Trophoblast cell (in vitro differentiated cells and primary cell): ENCODE measurements at regions not wholly inside any gene's neighbourhood (a gene's known extent, or its start where the extent isn't known, plus 50 kb on each side); places are given as distances from the start of the nearest gene placed in this dataset.

Experiments used
- DNase-seq, 2 donors: peaks; one replicate each; pipeline ENCODE4 v3.0.0-alpha.2; 2016
- H2AFZ ChIP-seq: 2 replicates; pipeline ENCODE4 v1.6.1; 2013; ENCODE audit warnings: low read length, moderate library complexity, mild to moderate bottlenecking; ENCODE audit not compliant: insufficient read depth, poor library complexity
- H2AK5ac ChIP-seq: 2 replicates; pipeline ENCODE4 v1.6.1; 2013; ENCODE audit warnings: mild to moderate bottlenecking, low read length
- H2BK120ac ChIP-seq: 2 replicates; pipeline ENCODE4 v1.6.1; 2013; ENCODE audit warnings: low read length, mild to moderate bottlenecking, moderate library complexity; ENCODE audit not compliant: insufficient read depth, poor library complexity
- H2BK12ac ChIP-seq: 2 replicates; pipeline ENCODE4 v1.6.1; 2013; ENCODE audit warnings: mild to moderate bottlenecking, low read length, moderate library complexity
- H2BK5ac ChIP-seq: 2 replicates; pipeline ENCODE4 v1.6.1; 2013; ENCODE audit warnings: low read length, low read depth, moderate library complexity, mild to moderate bottlenecking; ENCODE audit not compliant: poor library complexity
- H3K14ac ChIP-seq: 2 replicates; pipeline ENCODE4 v1.6.1; 2013; ENCODE audit warnings: mild to moderate bottlenecking, low read length
- H3K18ac ChIP-seq: 2 replicates; pipeline ENCODE4 v1.6.1; 2013; ENCODE audit warnings: mild to moderate bottlenecking, low read length
- H3K23ac ChIP-seq: 2 replicates; pipeline ENCODE4 v1.6.1; 2013; ENCODE audit warnings: low read length
- H3K27ac ChIP-seq: 2 replicates; pipeline ENCODE4 v1.5.1; 2013; ENCODE audit warnings: low read depth, mild to moderate bottlenecking, inconsistent platforms, low read length, moderate library complexity
- H3K27me3 ChIP-seq: 2 replicates; pipeline ENCODE4 v1.6.1; 2013; ENCODE audit warnings: inconsistent platforms, mild to moderate bottlenecking, low read length, moderate library complexity; ENCODE audit not compliant: insufficient read depth
- H3K36me3 ChIP-seq, 2 experiments: 1 replicate in 1 of 2; 2 replicates in 1 of 2; pipeline ENCODE4 v1.6.1; 2013; ENCODE audit warnings: low read length in 2 of 2, mild to moderate bottlenecking in 2 of 2, moderate library complexity in 1 of 2; ENCODE audit not compliant: insufficient read depth in 2 of 2, control insufficient read depth in 1 of 2
- H3K4ac ChIP-seq: 2 replicates; pipeline ENCODE4 v1.6.1; 2013; ENCODE audit warnings: low read depth, mild to moderate bottlenecking, low read length, moderate library complexity
- H3K4me1 ChIP-seq, 2 experiments: 1 replicate in 1 of 2; 2 replicates in 1 of 2; pipeline ENCODE4 v1.6.1; 2013; ENCODE audit warnings: low read length in 2 of 2, mild to moderate bottlenecking in 2 of 2, moderate library complexity in 1 of 2; ENCODE audit not compliant: insufficient read depth in 2 of 2, control insufficient read depth in 1 of 2
- H3K4me2 ChIP-seq: 2 replicates; pipeline ENCODE4 v1.6.1; 2013; ENCODE audit warnings: inconsistent platforms, mild to moderate bottlenecking, low read length, moderate library complexity
- H3K4me3 ChIP-seq: 2 replicates; pipeline ENCODE4 v1.5.1; 2013; ENCODE audit warnings: mild to moderate bottlenecking, low read depth, low read length, inconsistent platforms
- H3K79me1 ChIP-seq: one replicate; pipeline ENCODE4 v1.6.1; 2013; ENCODE audit warnings: low read length
- H3K79me2 ChIP-seq: 2 replicates; pipeline ENCODE4 v1.6.1; 2013; ENCODE audit warnings: low read length, mild to moderate bottlenecking; ENCODE audit not compliant: control insufficient read depth, insufficient read depth, poor library complexity
- H3K9ac ChIP-seq: 2 replicates; pipeline ENCODE4 v1.6.1; 2013; ENCODE audit warnings: mild to moderate bottlenecking, low read length
- H3K9me3 ChIP-seq: 2 replicates; pipeline ENCODE4 v1.6.1; 2013; ENCODE audit warnings: low read depth, mild to moderate bottlenecking, control low read depth, inconsistent platforms, low read length; ENCODE audit not compliant: insufficient read depth
- H4K12ac ChIP-seq: 2 replicates; pipeline ENCODE4 v1.6.1; 2013; ENCODE audit warnings: low read depth, mild to moderate bottlenecking, low read length, moderate library complexity
- H4K8ac ChIP-seq: 2 replicates; pipeline ENCODE4 v1.6.1; 2013; ENCODE audit warnings: low read depth, mild to moderate bottlenecking, low read length, moderate library complexity
- H4K91ac ChIP-seq: one replicate; pipeline ENCODE4 v1.6.1; 2013; ENCODE audit warnings: low read depth, mild to moderate bottlenecking, low read length, moderate library complexity
- WGBS: extraction: QIAGEN DNeasy Blood & Tissue Kit; methylation state at CpG from one replicate; pipeline ENCODE4 v1.1.7; 2013; ENCODE audit warnings: missing lambda C conversion rate; ENCODE audit not compliant: insufficient read length, insufficient coverage; ENCODE audit errors: extremely low coverage; 5-methylcytosine and 5-hydroxymethylcytosine counted together

DNA sequence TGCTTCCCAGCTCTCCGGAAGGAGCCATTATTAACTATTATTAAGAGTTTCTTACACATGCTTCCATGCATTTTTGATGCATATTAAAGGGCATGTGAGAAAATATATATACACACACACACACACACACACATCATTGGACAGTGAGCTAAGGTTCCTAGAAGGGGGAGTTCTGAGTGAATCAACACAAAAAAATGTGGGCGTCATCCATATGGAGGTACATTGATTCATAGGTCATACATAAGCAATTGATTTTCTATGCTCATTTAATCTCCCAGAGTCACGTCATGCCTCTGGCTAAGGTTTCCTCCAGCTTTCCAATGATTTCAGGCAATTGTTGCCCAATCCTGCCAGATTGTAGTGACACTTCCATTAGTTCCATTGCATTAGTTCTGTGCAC, 269.4 kb downstream of the DNAJB9 start:
- Histone ChIP-seq H3K4ac (no peak overlapping the region), H3K79me1 (no peaks in the 10 kb centered on the region), H3K14ac (no peak overlapping the region), H2AFZ (no peak overlapping the region), H4K91ac (no peak overlapping the region), H3K9me3 (no peaks in the 10 kb centered on the region), H3K18ac (no peak overlapping the region), H3K4me3 (no peak overlapping the region), H3K79me2 (no peaks in the 10 kb centered on the region), H2BK12ac (no peak overlapping the region), H3K9ac (no peak overlapping the region), H2BK5ac (no peak overlapping the region), H3K36me3 (no peaks in the 10 kb centered on the region), H2BK120ac (no peak overlapping the region), H4K12ac (no peak overlapping the region), H3K4me2 (no peak overlapping the region), H3K27ac (no peak overlapping the region), H2AK5ac (no peak overlapping the region), H3K4me1 (no peaks in the 10 kb centered on the region), H3K23ac (no peak overlapping the region), H4K8ac (no peak overlapping the region), H3K27me3 (no peaks in the 10 kb centered on the region)
- no peak for DNase-seq
- no CpG with 5 or more reads among the region's 3 CpGs for WGBS

DNA sequence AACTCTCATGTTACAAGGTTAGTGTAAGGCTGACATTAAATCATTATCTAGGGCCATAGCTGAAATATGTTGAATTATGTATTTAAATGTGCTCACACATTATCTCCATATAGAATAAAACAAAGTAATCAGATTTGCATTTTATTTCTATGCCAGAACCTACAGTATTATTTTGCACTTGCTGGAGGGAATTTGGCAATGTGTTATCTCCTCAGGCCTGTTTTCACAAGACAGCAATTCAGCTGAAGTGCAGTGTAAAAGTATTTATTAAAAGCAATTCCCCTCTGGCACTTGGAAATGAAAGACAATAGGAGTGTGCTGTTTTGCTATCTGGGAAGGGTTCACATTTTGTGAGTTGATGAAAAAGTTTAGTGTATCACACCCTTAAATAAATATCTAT, 276.3 kb downstream of the DNAJB9 start:
- Histone ChIP-seq H3K27me3 (no peaks in the 10 kb centered on the region), H3K9ac (no peak overlapping the region), H2AFZ (no peak overlapping the region), H3K79me2 (no peaks in the 10 kb centered on the region), H3K27ac (no peak overlapping the region), H2AK5ac (no peak overlapping the region), H3K4me3 (no peak overlapping the region), H3K14ac (no peak overlapping the region), H4K91ac (no peak overlapping the region), H4K8ac (no peak overlapping the region), H2BK5ac (no peak overlapping the region), H3K18ac (no peak overlapping the region), H4K12ac (no peak overlapping the region), H3K4ac (no peak overlapping the region), H3K4me2 (no peak overlapping the region), H3K4me1 (peaks cover 2 to 5% of the 10 kb centered on the region in 2 experiments), H2BK12ac (no peak overlapping the region), H3K79me1 (no peaks in the 10 kb centered on the region), H3K23ac (no peak overlapping the region), H3K9me3 (no peaks in the 10 kb centered on the region), H3K36me3 (no peaks in the 10 kb centered on the region), H2BK120ac (no peak overlapping the region)
- no peak for DNase-seq

DNA sequence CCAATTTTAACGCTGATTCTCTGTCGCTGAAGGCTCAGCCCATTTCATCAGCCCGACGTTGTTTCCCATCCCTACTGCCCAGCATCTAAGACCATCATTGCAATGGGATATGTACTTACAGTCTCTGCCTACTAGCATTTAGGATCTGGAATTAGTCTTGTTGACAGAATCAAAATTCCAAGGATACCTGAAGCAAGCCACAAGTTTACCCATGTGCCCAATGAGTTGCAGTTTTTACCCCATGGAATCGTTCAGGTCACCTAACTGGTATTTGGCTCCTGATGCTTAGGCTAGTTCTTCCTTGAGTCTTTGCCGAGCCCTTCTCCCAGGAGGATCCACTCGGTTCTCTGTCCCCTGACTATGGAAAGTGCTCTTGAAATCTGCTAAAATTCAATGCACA, 276.8 kb downstream of the DNAJB9 start:
- Histone ChIP-seq H3K14ac (no peak overlapping the region), H3K27ac (no peak overlapping the region)

GRCh38 chr7:108848486-108848885, 278.8 kb downstream of the DNAJB9 start:
- no peaks in the 10 kb centered on the region for H3K27me3 ChIP-seq
- H3K18ac ChIP-seq = no peak overlapping the region
- no peak overlapping the region for H2BK120ac ChIP-seq
- H3K79me1 ChIP-seq = no peaks in the 10 kb centered on the region
- H3K4me3 ChIP-seq = no peak overlapping the region
- H4K12ac ChIP-seq = no peak overlapping the region
- H3K36me3 ChIP-seq = no peaks in the 10 kb centered on the region
- H3K27ac ChIP-seq = no peak overlapping the region
- H2BK5ac ChIP-seq = no peak overlapping the region
- no peak overlapping the region for H2AK5ac ChIP-seq
- H3K4me1 ChIP-seq = peaks cover 2 to 5% of the 10 kb centered on the region in 2 experiments
- no peak overlapping the region for H4K8ac ChIP-seq
- no peaks in the 10 kb centered on the region for H3K9me3 ChIP-seq
- no peak overlapping the region for H3K4me2 ChIP-seq
- H3K14ac ChIP-seq = no peak overlapping the region
- H2AFZ ChIP-seq = no peak overlapping the region
- H2BK12ac ChIP-seq = no peak overlapping the region
- H4K91ac ChIP-seq = no peak overlapping the region
- no peak for DNase-seq
- no CpG with 5 or more reads among the region's 5 CpGs for WGBS
- no peak overlapping the region for H3K4ac ChIP-seq
- no peak overlapping the region for H3K23ac ChIP-seq
- H3K9ac ChIP-seq = no peak overlapping the region
- no peaks in the 10 kb centered on the region for H3K79me2 ChIP-seq

More for the DNA sequence above, 276.8 kb downstream of the DNAJB9 start:
- Histone ChIP-seq H3K9ac (no peak overlapping the region), H3K18ac (no peak overlapping the region), H3K4me3 (no peak overlapping the region), H3K27me3 (no peaks in the 10 kb centered on the region), H2BK120ac (no peak overlapping the region), H2AK5ac (no peak overlapping the region), H3K36me3 (no peaks in the 10 kb centered on the region), H3K4me1 (peaks cover 2 to 5% of the 10 kb centered on the region in 2 experiments), H4K12ac (no peak overlapping the region), H3K9me3 (no peaks in the 10 kb centered on the region), H3K23ac (no peak overlapping the region), H4K8ac (no peak overlapping the region), H3K79me1 (no peaks in the 10 kb centered on the region), H3K4ac (no peak overlapping the region), H2AFZ (no peak overlapping the region), H4K91ac (no peak overlapping the region), H2BK5ac (no peak overlapping the region), H3K79me2 (no peaks in the 10 kb centered on the region), H3K4me2 (no peak overlapping the region), H2BK12ac (no peak overlapping the region)
- DNase-seq = no peak
- WGBS = no CpG with 5 or more reads among the region's 7 CpGs

- Histone ChIP-seq H3K27ac (no peak overlapping the region), H3K27me3 (no peaks in the 10 kb centered on the region), H3K9ac (no peak overlapping the region), H3K23ac (no peak overlapping the region), H3K79me1 (no peaks in the 10 kb centered on the region), H2BK120ac (no peak overlapping the region), H3K4me1 (no peaks in the 10 kb centered on the region), H2BK5ac (no peak overlapping the region), H4K12ac (no peak overlapping the region), H2AFZ (no peak overlapping the region), H3K4ac (no peak overlapping the region), H2AK5ac (no peak overlapping the region), H3K18ac (no peak overlapping the region), H3K9me3 (peaks cover 5% of the 10 kb centered on the region), H3K14ac (no peak overlapping the region), H2BK12ac (no peak overlapping the region), H3K4me3 (no peak overlapping the region), H4K8ac (no peak overlapping the region), H3K36me3 (no peaks in the 10 kb centered on the region), H3K79me2 (no peaks in the 10 kb centered on the region), H3K4me2 (no peak overlapping the region), H4K91ac (no peak overlapping the region)
- DNase-seq = no peak
Observed at GRCh38 chr7:108860615-108861014, 290.9 kb downstream of the DNAJB9 start.
